Ureter (tissue), 1 donor: ENCODE measurements at regions not wholly inside any gene's neighbourhood (a gene's known extent, or its start where the extent isn't known, plus 50 kb on each side); places are given as distances from the start of the nearest gene placed in this dataset.

ENCODE experiments used
- DNase-seq: peaks from one replicate; pipeline ENCODE4 v3.0.0-alpha.2; 2020; ENCODE audit warnings: low spot score
- donor health status: DM: yes; HTN: yes; CAD: no.

GRCh38 chr13:107753748-107754147 is 461.6 kb downstream of the LIG4 start:
- no peak for DNase-seq

GRCh38 chr13:107753291-107753690 is 462.0 kb downstream of the LIG4 start:
- no peak for DNase-seq

- no peak for DNase-seq
Measured at GRCh38 chr13:107743983-107744382, 471.4 kb downstream of the LIG4 start.

- DNase-seq = no peak
Measured at GRCh38 chr13:107743526-107743925, 471.8 kb downstream of the LIG4 start.

- no peak for DNase-seq
Measured at GRCh38 chr13:107743100-107743499, 472.2 kb downstream of the LIG4 start.

- no peak for DNase-seq
Measured at GRCh38 chr13:107742544-107742943, 472.8 kb downstream of the LIG4 start.

- no peak for DNase-seq
Measured at GRCh38 chr13:107738004-107738403, 477.3 kb downstream of the LIG4 start.

- DNase-seq = no peak
Measured at GRCh38 chr13:107736731-107737130, 478.6 kb downstream of the LIG4 start.

- no peak for DNase-seq
Measured at GRCh38 chr13:107736170-107736569, 479.2 kb downstream of the LIG4 start.

GRCh38 chr13:107734891-107735625 is 480.3 kb downstream of the LIG4 start:
- DNase-seq = no peak

GRCh38 chr13:107733276-107733675 is 482.1 kb downstream of the LIG4 start:
- no peak for DNase-seq

GRCh38 chr13:107730813-107731212 is 484.5 kb downstream of the LIG4 start:
- no peak for DNase-seq

- no peak for DNase-seq
Measured at GRCh38 chr13:107721125-107721869, 494.0 kb downstream of the LIG4 start.

- no peak for DNase-seq
Measured at GRCh38 chr13:107716741-107717140, 498.6 kb downstream of the LIG4 start.

GRCh38 chr13:107716241-107716640 is 499.1 kb downstream of the LIG4 start:
- no peak for DNase-seq

- no peak for DNase-seq
Measured at GRCh38 chr13:107715496-107715895, 499.8 kb downstream of the LIG4 start.

GRCh38 chr13:107713314-107713713 is 502.0 kb downstream of the LIG4 start:
- no peak for DNase-seq

GRCh38 chr13:107712145-107712860 is 503.0 kb downstream of the LIG4 start:
- DNase-seq = no peak

- DNase-seq = no peak
Measured at GRCh38 chr13:107690181-107690580, 525.2 kb downstream of the LIG4 start.

- DNase-seq = no peak
Measured at GRCh38 chr13:107685876-107686275, 529.5 kb downstream of the LIG4 start.

- DNase-seq = no peak
Measured at GRCh38 chr13:107681600-107681999, 533.7 kb downstream of the LIG4 start.

GRCh38 chr13:107680115-107680514 is 535.2 kb downstream of the LIG4 start:
- no peak for DNase-seq
